Gastroesophageal sphincter (tissue), 4 donors: ENCODE measurements at regions not wholly inside any gene's neighbourhood (a gene's known extent, or its start where the extent isn't known, plus 50 kb on each side); places are given as distances from the start of the nearest gene placed in this dataset.

Source experiments
- ATAC-seq: fragments of 150-250 bp; one replicate; pipeline ENCODE4 v1.9.1; 2016; ENCODE audit warnings: mild to moderate bottlenecking, moderate library complexity
- H3K27ac ChIP-seq, 4 donors: fragments of 200-600 bp; sonication (generic) in 3 of 4; 1 replicate in 3 of 4; 2 replicates in 1 of 4; pipeline ENCODE4 v1.5.1; 2016 to 2019
- H3K27me3 ChIP-seq: fragments of 200-600 bp; sonication (generic); one replicate; pipeline ENCODE4 v1.5.1; 2019
- H3K36me3 ChIP-seq, 2 donors: fragments of 200-600 bp; sonication (generic); one replicate each; pipeline ENCODE4 v1.5.1; 2019; ENCODE audit warnings: control low read depth in 1 of 2
- H3K4me1 ChIP-seq, 3 donors: fragments of 200-600 bp; sonication (generic); 1 replicate in 2 of 3; 2 replicates in 1 of 3; pipeline ENCODE4 v1.5.1; 2016 to 2019; ENCODE audit warnings: control low read depth in 2 of 3
- H3K4me3 ChIP-seq, 2 donors: fragments of 200-600 bp; sonication (generic); one replicate each; pipeline ENCODE4 v1.5.1; 2019; ENCODE audit warnings: mild to moderate bottlenecking in 1 of 2, moderate library complexity in 1 of 2
- H3K9me3 ChIP-seq, 3 donors: fragments of 200-600 bp; sonication (generic); one replicate each; pipeline ENCODE4 v1.5.1; 2017 to 2019; ENCODE audit warnings: control low read depth in 2 of 3
- CTCF ChIP-seq, 4 experiments: fragments of 200-600 bp in 2 of 4; fragments of 450-650 bp in 2 of 4; sonication (generic) in 1 of 4; IDR thresholded peaks; one replicate each; pipeline ENCODE4 v1.5.1; 2017 to 2019; ENCODE audit warnings: antibody characterized with exemption in 4 of 4, mild to moderate bottlenecking in 2 of 4, moderate library complexity in 2 of 4
- EP300 ChIP-seq: sonication (generic); formaldehyde crosslinking; IDR thresholded peaks from one replicate; pipeline ENCODE4 v1.6.1; 2017; ENCODE audit warnings: antibody characterized with exemption, mild to moderate bottlenecking
- POLR2A ChIP-seq, 2 donors: fragments of 450-650 bp; IDR thresholded peaks; one replicate each; pipeline ENCODE4 v1.6.1; 2017; ENCODE audit warnings: antibody characterized with exemption in 2 of 2, mild to moderate bottlenecking in 2 of 2, moderate library complexity in 1 of 2
- POLR2AphosphoS5 ChIP-seq: sonication (generic); formaldehyde crosslinking; IDR thresholded peaks from one replicate; pipeline ENCODE4 v1.6.1; 2017; ENCODE audit warnings: antibody characterized with exemption
- WGBS, 2 donors: methylation state at CpG; one replicate each; pipeline ENCODE4 v1.1.5; 2018; ENCODE audit warnings: low coverage in 1 of 2; 5-methylcytosine and 5-hydroxymethylcytosine counted together

DNA sequence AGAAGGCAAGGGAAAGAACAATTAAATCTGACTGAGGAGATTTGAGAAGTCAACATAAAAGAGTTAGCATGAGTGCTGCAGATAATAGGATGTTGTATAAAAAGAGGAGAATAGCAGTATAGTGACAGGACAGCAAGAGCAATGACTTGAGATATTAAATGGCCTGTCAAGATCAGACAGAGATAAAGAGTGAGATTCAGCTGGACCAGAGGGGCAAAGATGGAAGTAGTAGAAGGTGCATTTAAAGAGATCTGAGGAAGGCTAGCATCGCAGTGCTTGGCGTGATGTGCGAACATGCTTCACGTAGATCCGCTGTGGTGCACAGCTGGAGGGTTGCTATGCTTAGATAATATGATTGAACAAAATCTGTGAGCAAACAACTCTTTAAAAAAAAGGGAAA, 1422.6 kb upstream of the CDH8 start:
- H3K9me3 ChIP-seq: no peaks in the 10 kb centered on the region
- H3K4me1 ChIP-seq: no peaks in the 10 kb centered on the region
- H3K4me3 ChIP-seq: no peak overlapping the region
- TF ChIP-seq POLR2A (IDR thresholded peaks at IDR 0.05) (no peak), CTCF (IDR thresholded peaks at IDR 0.05) (no peak), POLR2AphosphoS5 (no peak), EP300 (no peak)
- WGBS, 2 donors: 90 to 93% methylated on average over 5 of the region's 5 CpGs
- H3K36me3 ChIP-seq: no peaks in the 10 kb centered on the region
- H3K27me3 ChIP-seq: no peaks in the 10 kb centered on the region
- no peak overlapping the region for H3K27ac ChIP-seq
- no peak for ATAC-seq

- no peaks in the 10 kb centered on the region for H3K27me3 ChIP-seq
- H3K9me3 ChIP-seq: no peaks in the 10 kb centered on the region
- H3K36me3 ChIP-seq: no peaks in the 10 kb centered on the region
- TF ChIP-seq POLR2A (IDR thresholded peaks at IDR 0.05): no peak
- no peak for TF ChIP-seq POLR2AphosphoS5
- no peak for TF ChIP-seq EP300
- no peak for TF ChIP-seq CTCF (IDR thresholded peaks at IDR 0.05)
- no peak overlapping the region for H3K27ac ChIP-seq
- 70 to 79% methylated on average over 2 of the region's 2 CpGs for WGBS, 2 donors
- no peak overlapping the region for H3K4me3 ChIP-seq
- ATAC-seq: no peak
- no peaks in the 10 kb centered on the region for H3K4me1 ChIP-seq
Measured at GRCh38 chr16:63457869-63458268, 1421.6 kb upstream of the CDH8 start.

DNA sequence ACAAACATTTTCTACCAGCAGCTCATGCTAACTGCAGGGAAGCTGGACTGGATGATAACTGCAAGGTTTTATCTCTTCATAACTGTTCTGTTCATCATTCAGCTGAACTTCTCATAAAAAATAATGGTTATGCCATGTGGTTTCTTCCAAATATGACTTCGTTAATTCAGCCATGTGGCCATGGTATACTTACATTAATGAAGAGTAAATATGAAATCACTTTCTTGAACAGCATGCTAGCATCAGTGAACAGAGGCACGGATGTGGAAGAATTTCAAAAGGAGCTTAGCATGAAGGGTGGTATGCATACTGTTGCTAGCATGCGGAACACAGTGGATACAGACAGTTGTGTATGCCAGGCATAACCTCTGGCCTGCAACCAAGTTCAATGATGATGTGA, 1417.0 kb upstream of the CDH8 start:
- Histone ChIP-seq H3K4me1 (no peaks in the 10 kb centered on the region), H3K4me3 (no peak overlapping the region), H3K27ac (no peak overlapping the region), H3K9me3 (no peaks in the 10 kb centered on the region), H3K27me3 (no peaks in the 10 kb centered on the region), H3K36me3 (no peaks in the 10 kb centered on the region)
- 75% methylated on average over 2 to 3 of the region's 3 CpGs for WGBS, 2 donors
- no peak for TF ChIP-seq EP300
- no peak for TF ChIP-seq POLR2AphosphoS5
- no peak for TF ChIP-seq CTCF (IDR thresholded peaks at IDR 0.05)
- TF ChIP-seq POLR2A (IDR thresholded peaks at IDR 0.05): no peak
- ATAC-seq: no peak

- ATAC-seq: no peak
- Histone ChIP-seq H3K4me1 (peaks cover 0 to 6% (median 0%) of the 10 kb centered on the region in 3 donors), H3K27ac (no peak overlapping the region), H3K4me3 (no peak overlapping the region), H3K9me3 (no peaks in the 10 kb centered on the region), H3K36me3 (no peaks in the 10 kb centered on the region), H3K27me3 (no peaks in the 10 kb centered on the region)
- WGBS, 2 donors: 46 to 63% methylated on average over 2 of the region's 2 CpGs
- TF ChIP-seq POLR2A (IDR thresholded peaks at IDR 0.05) (no peak), POLR2AphosphoS5 (no peak), EP300 (no peak), CTCF (IDR thresholded peaks at IDR 0.05) (no peak)
Measured at GRCh38 chr16:63447121-63447520, 1410.9 kb upstream of the CDH8 start.

GRCh38 chr16:63442246-63442645, 1406.0 kb upstream of the CDH8 start:
- ATAC-seq: no peak
- no peaks in the 10 kb centered on the region for H3K36me3 ChIP-seq
- no peak overlapping the region for H3K27ac ChIP-seq
- TF ChIP-seq EP300 (no peak), POLR2A (IDR thresholded peaks at IDR 0.05) (no peak), POLR2AphosphoS5 (no peak)
- no peaks in the 10 kb centered on the region for H3K27me3 ChIP-seq
- no peaks in the 10 kb centered on the region for H3K4me1 ChIP-seq
- no peak overlapping the region for H3K4me3 ChIP-seq
- WGBS, 2 donors: 35 to 62% methylated on average over 3 to 5 of the region's 5 CpGs
- H3K9me3 ChIP-seq: no peaks in the 10 kb centered on the region
